Spleen (tissue), 7 donors: ENCODE measurements at regions not wholly inside any gene's neighbourhood (a gene's known extent, or its start where the extent isn't known, plus 50 kb on each side); places are given as distances from the start of the nearest gene placed in this dataset.

Experiments used
- CTCF ChIP-seq, 11 experiments: fragments of 200-600 bp in 7 of 11; fragments of 450-650 bp in 4 of 11; sonication (generic) in 4 of 11; IDR thresholded peaks in 8 of 11; conservative IDR thresholded peaks in 3 of 11; 1 replicate in 7 of 11; 2 replicates in 4 of 11; pipeline versions ENCODE4 v1.4.0 to v1.8.0; 2016 to 2021; ENCODE audit warnings: antibody characterized with exemption in 11 of 11, inconsistent platforms in 4 of 11, mild to moderate bottlenecking in 1 of 11
- POLR2A ChIP-seq, 3 donors: fragments of 450-650 bp; IDR thresholded peaks; one replicate each; pipeline ENCODE4 v1.5.1; 2017; ENCODE audit warnings: antibody characterized with exemption in 3 of 3, mild to moderate bottlenecking in 1 of 3
- donor health status: DM: no; HTN: no; CAD: no; lungs with moderate emphysema.
- donor health status: DM: no; HTN: no; CAD: no.
- donor health status: DM: no; HTN: no; CAD: no.

- TF ChIP-seq CTCF (IDR thresholded peaks at IDR 0.05 in 8 of 11, conservative IDR thresholded peaks at IDR 0.05 in 3 of 11) (no peak), POLR2A (IDR thresholded peaks at IDR 0.05) (no peak)
These were observed 545.5 kb upstream of the TBX3 start for GRCh38 chr12:115229517-115229916.
